GM21423 (cell line): ENCODE measurements at regions not wholly inside any gene's neighbourhood (a gene's known extent, or its start where the extent isn't known, plus 50 kb on each side); places are given as distances from the start of the nearest gene placed in this dataset.

Source experiments
- ATAC-seq: cut with Tn5 transposase; IDR thresholded peaks from one replicate; pipeline ENCODE4 v1.9.1; 2021; ENCODE audit warnings: mild to moderate bottlenecking, moderate library complexity; ENCODE audit not compliant: unreplicated experiment

DNA sequence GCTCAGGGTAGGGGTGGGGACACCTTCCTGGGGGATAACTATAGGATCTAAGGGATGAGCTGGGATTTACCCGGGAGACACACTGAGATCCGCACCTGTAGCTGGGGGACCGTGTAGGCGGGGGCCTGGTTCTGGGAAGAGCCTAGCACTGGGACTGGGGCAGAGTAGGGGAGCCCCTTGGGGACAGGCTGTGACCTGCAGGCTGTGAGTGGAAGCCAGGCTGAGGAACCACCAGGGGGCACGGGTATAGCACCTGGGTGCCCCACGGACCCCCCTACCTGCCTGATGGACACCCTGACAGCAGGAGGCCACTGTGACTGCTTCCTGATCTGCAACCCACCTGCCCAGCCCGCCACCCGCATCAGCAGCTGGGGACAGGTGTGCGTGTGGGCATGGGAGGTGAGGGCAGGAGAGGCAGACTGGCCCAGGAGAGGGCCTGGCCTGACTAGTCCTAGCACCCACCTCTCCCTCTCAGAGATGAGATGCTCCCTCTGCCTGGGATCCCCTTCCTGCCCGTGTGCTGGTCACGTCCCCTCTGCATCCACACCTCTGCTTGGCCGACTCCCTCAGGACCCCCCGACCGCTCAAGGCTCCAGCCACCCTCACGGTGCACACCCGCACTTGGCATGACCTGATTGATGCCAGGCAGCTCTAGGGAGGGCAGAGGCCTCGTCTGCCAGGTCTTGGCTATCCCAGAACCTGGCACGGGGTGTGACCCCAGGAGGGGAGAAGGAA, 94.2 kb upstream of the NKX1-1 start:
- ATAC-seq, result no peak

DNA sequence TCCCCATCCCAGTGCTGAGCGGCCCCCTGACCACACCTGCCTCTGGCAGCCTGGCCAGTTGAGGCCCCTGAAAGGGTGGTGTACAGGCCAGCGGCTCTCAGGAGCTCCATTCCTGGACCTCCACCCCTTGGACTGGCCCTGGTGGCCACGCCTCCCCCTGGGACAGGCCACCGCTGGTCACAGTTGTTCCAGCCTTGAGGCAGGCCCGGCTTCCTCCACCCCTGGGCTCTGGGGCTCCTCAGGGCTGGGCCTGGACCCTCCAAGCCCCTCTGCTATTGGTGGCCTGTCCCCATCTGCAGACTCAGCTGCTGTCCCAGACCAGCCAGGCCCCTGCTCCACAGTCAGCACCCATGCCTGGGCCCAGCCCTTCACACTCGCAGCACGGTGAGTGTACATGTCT, 93.2 kb upstream of the NKX1-1 start:
- no peak for ATAC-seq

GRCh38 chr4:1497189-1497801, 91.1 kb upstream of the NKX1-1 start:
- ATAC-seq, result no peak

GRCh38 chr4:1496116-1496642, 89.9 kb upstream of the NKX1-1 start:
- ATAC-seq, result no peak

GRCh38 chr4:1495416-1496115, 89.3 kb upstream of the NKX1-1 start:
- ATAC-seq, result no peak

- ATAC-seq, result no peak
Measured at GRCh38 chr4:1494416-1495315, 88.4 kb upstream of the NKX1-1 start.

- ATAC-seq, result no peak
Measured at GRCh38 chr4:1493540-1494287, 87.5 kb upstream of the NKX1-1 start.

DNA sequence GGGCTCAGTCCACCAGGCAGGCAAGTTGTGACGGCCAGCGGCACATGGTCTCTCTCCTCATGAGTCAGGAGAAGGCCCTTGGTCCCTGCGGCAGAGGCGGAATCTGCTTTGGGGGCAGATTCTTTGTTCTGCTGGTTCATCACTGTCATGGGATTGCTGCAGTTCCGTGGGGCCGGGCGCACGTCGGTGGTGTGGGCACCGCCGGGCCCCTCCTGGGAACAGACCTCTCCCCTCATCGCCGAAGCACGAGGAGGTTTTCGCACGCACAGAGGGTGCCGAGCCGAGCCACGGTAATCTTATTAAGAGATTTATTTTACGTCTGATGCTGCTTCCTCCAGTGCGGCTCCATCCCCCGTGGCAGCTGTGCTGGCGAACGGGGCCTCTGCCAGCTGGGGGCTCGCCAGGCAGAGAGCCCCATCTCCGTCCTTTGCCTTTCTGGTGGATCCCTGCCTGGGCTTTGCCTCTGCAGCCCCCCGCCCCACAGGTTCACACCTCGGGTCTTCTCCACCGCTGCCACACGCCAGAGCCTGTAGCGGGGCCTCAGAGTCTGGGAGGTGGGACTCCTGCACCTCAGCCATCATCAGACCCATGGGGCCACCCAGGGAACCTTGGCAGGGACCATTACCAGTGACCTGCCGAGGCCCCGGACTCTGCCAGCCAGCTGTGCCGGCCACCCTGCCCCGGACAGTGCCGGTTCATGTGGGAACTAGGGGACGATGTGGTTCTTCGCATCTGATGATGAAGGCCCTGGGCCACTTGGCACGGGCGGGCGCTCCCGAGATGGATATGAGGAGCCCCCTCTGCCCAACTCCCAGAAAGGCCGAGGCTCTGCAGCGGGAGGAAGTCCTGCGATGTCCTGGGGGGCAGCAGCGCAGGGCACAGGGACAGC, 86.7 kb upstream of the NKX1-1 start:
- ATAC-seq, result no peak

- ATAC-seq, result no peak
Measured at GRCh38 chr4:1492142-1492457, 85.9 kb upstream of the NKX1-1 start.

DNA sequence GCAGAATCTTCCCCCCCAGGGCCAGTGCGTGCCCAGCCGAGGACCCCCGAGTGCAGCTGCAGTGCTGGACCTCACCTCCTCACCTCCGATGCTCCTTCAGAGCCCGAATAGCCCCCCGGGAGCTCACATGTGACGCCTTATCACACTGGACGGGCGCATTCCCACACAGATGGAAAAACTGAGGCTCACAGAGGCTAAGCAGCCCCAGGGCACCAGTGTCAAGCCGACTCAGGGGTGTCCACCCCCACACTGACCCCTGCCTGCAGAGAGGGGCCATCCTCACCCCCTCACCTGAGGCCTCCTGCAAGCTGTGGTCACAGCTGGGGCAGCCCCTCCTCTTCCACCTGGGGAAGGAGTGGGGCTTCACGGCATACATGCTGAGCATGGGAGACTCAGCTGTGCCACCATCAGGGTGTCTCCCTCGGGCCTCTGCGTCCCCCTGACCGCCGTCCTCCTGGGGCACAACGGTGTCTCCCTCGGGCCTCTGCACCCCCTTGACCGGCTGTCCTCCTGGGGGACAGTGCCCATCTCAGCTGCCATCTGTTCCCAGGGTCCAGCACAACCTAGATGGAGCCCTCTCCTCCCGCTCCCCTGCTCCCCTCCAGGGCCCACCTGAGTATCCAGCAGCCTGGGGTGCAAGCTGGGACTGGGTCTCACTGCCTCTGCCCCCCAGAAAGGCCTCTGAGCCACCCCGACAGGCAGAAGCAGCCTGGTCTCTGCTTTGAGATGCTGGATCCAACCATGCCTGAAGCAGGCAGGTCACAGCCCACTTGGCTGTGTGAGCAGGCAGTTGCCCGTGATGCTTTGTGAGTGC, 85.3 kb upstream of the NKX1-1 start:
- no peak for ATAC-seq

DNA sequence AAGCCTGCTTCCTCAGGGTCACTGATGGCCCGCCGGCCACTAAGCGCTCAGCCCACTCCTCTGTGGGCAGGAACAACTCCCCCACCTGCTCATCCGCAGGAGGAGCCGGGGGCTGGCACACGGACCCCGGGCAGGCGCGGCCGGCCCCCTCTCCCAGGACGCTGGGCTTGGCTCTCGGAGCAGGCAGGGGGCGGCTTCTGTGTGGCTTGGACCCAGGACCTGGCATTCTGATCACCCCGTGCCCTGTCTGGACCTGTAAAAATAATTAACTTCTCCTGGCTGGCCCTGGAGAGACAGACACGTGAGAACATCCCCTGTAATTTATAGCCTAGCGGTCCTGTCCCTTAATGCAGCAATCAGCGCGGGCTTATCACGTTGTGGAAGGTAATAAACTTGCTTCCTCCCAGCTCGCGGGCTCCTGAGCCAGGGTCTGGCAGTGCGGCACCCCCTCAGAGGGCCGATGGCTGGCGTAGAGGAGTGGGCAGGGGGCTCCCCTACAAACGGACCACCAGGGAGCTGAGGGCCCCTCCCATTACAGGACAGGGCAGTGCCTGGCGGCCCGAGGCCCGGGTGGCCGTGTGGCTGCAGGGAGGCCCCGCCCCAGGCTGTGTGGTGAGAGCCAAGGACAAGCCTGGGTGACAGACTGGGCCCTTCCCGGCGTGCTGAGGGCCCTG, 84.5 kb upstream of the NKX1-1 start:
- ATAC-seq, result no peak

DNA sequence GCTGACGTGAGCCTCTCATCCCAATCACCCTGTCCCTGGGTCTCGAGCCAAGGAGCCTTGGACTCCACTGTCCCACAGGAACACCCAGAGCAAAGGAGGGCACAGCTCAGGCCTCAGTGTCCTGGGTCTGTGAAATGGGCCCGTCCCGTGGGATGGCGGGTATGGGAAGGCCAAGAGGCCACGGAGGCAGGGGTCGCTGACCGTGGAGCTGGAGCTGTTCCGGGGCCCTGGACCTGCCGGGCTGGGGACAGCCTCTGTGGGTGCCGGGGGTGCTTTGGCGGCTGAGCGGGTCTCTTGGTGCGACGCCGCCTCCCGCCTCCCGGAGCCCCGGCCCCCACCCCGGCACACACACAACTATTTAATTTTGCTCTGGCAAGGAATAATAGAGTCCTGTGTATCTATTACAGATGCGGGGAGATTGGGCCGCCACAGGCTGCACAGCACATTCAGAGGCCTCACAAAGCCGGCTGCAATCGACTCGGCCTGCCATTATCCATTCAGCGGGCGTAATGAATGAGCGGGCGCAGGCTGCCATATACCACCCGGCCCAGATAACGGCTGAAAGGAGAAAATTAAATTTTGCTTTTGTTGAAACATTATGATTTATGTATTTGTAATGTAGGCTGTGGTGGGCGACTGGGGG, 83.9 kb upstream of the NKX1-1 start:
- ATAC-seq, result no peak

GRCh38 chr4:1489639-1489995, 83.4 kb upstream of the NKX1-1 start:
- ATAC-seq, result no peak

GRCh38 chr4:1488831-1489638, 82.8 kb upstream of the NKX1-1 start:
- no peak for ATAC-seq

GRCh38 chr4:1488357-1488756, 82.1 kb upstream of the NKX1-1 start:
- no peak for ATAC-seq

GRCh38 chr4:1487761-1488160, 81.5 kb upstream of the NKX1-1 start:
- no peak for ATAC-seq

GRCh38 chr4:1487106-1487505, 80.9 kb upstream of the NKX1-1 start:
- no peak for ATAC-seq
